Uterus (tissue), 2 donors: ENCODE measurements at regions not wholly inside any gene's neighbourhood (a gene's known extent, or its start where the extent isn't known, plus 50 kb on each side); places are given as distances from the start of the nearest gene placed in this dataset.

Experiments
- POLR2A ChIP-seq, 2 donors: fragments of 450-650 bp; IDR thresholded peaks; one replicate each; pipeline ENCODE4 v1.6.1; 2016; ENCODE audit warnings: antibody characterized with exemption in 2 of 2, mild to moderate bottlenecking in 1 of 2, moderate library complexity in 1 of 2
- TF ChIP-seq, protein P1 (sequence below), 4 experiments: fragments of 200-600 bp in 2 of 4; fragments of 450-650 bp in 2 of 4; sonication (generic) in 2 of 4; IDR thresholded peaks; one replicate each; pipeline ENCODE4 v1.5.1; 2016 to 2019; ENCODE audit warnings: antibody characterized with exemption in 4 of 4, mild to moderate bottlenecking in 2 of 4, moderate library complexity in 1 of 4

DNA sequence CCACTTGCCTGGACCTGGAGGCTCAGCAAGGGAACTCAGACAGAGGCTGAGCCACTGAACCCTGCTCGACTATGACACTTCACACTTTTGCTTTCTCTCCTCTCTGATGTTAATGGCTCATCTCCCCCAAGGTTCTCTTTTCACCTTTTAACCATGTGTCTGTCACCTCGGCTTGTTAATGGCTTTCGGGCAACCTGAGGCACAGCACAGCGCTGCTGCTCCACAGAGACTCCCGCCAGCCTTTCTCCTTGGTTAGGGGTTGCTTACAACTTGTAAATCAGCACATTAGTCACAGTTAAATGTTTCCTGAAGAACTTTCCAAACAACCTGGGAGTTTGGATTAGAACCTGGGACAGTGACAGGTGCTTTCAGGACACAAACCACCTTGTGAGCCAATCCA lies 136.2 kb upstream of the TBX20 start:
- no peak for TF ChIP-seq POLR2A (IDR thresholded peaks at IDR 0.05)
- TF ChIP-seq, protein P1, sequence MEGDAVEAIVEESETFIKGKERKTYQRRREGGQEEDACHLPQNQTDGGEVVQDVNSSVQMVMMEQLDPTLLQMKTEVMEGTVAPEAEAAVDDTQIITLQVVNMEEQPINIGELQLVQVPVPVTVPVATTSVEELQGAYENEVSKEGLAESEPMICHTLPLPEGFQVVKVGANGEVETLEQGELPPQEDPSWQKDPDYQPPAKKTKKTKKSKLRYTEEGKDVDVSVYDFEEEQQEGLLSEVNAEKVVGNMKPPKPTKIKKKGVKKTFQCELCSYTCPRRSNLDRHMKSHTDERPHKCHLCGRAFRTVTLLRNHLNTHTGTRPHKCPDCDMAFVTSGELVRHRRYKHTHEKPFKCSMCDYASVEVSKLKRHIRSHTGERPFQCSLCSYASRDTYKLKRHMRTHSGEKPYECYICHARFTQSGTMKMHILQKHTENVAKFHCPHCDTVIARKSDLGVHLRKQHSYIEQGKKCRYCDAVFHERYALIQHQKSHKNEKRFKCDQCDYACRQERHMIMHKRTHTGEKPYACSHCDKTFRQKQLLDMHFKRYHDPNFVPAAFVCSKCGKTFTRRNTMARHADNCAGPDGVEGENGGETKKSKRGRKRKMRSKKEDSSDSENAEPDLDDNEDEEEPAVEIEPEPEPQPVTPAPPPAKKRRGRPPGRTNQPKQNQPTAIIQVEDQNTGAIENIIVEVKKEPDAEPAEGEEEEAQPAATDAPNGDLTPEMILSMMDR (IDR thresholded peaks at IDR 0.05) = no peak
